ENCODE measurements at regions not wholly inside any gene's neighbourhood (a gene's known extent, or its start where the extent isn't known, plus 50 kb on each side); places are given as distances from the start of the nearest gene placed in this dataset.

GRCh38 chr2:39538718-39539117 is 101.6 kb upstream of the MAP4K3 start:
- no peak for DNase-seq

- DNase-seq = no peak
Observed at GRCh38 chr2:39540414-39540813, 103.3 kb upstream of the MAP4K3 start.

GRCh38 chr2:39541011-39541930 is 104.2 kb upstream of the MAP4K3 start:
- DNase-seq = no peak

DNA sequence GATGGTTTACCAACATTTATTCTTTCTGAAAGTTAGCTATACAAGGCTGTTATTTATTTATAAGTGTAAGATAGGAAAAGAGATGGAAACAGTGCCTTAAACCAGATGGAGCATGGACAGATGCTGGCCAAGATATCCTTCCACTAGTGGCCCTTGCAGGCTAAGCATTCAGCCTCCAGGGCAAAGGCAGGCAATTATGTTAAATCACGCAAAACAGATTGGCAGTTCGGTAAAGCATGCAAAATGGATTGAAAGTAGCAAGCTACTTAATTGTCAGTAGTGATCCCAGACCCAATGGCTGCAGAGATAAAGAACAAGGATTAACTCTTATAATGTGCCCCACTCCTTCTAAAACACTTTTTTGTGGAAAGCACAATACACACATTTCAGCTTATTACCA is 105.4 kb upstream of the MAP4K3 start:
- no peak for DNase-seq

DNA sequence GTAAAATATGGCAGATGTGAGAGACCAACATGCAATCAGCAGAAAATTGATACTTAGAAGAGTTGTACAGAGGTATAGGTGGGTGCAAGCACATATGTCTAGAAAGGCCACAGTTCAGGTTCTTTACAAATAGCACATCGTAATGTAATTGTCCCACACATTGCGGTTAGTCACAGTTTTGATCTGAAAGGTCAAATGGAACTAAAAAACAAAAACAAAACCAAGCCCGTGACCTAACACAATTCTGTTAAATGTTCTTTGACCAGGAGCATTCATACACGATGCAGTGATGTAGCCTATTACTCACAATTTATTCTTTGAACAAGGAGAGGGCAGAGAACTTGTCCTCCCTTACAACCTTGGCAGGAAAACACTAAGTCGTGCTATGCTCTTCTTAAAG is 108.9 kb upstream of the MAP4K3 start:
- DNase-seq = no peak

- no peak for DNase-seq
Observed at GRCh38 chr2:39546409-39546808, 109.3 kb upstream of the MAP4K3 start.

GRCh38 chr2:39546937-39547336 is 109.9 kb upstream of the MAP4K3 start:
- DNase-seq = no peak

DNA sequence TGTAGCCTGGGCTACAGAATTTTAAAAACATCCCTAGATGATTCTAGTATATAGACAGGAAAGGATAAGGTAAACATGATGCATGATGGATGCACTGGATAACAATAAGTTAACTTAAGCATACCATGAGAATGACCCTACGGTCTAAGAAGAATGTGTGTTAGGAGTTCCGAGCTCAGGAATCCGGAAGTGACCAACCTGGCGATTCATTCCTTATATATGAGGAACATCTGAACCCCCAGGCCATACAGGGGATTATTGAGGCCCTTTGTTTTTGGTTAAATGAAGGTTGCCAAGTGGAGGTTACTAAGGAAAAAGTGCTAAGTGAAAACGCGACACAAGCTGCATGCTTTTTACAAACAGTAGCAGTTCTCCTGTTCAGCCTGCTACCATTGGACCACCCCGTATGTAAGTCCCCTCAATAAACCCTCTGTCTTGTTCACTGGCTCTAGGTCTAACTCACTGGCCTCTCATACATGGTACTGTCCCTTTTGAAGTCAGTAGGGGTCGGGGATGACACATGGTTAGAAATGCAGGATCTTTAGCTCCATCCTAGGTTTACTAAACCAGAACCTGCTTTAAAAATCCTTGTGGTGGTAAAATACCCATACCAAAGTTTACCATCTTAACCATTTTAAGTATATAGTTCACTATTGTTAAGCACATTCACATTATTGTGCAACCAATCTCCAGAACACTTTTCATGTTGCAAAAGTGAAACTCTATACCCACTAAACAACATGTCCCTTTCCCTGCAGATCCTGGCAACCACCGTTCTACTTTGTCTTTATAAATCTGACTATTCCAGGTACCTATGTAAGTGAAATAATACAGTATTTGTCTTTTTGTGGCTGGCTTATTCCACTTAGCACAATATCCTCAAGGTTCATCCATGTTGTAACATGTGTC is 111.0 kb upstream of the MAP4K3 start:
- no peak for DNase-seq

- no peak for DNase-seq
Observed at GRCh38 chr2:39549000-39549399, 111.9 kb upstream of the MAP4K3 start.

DNA sequence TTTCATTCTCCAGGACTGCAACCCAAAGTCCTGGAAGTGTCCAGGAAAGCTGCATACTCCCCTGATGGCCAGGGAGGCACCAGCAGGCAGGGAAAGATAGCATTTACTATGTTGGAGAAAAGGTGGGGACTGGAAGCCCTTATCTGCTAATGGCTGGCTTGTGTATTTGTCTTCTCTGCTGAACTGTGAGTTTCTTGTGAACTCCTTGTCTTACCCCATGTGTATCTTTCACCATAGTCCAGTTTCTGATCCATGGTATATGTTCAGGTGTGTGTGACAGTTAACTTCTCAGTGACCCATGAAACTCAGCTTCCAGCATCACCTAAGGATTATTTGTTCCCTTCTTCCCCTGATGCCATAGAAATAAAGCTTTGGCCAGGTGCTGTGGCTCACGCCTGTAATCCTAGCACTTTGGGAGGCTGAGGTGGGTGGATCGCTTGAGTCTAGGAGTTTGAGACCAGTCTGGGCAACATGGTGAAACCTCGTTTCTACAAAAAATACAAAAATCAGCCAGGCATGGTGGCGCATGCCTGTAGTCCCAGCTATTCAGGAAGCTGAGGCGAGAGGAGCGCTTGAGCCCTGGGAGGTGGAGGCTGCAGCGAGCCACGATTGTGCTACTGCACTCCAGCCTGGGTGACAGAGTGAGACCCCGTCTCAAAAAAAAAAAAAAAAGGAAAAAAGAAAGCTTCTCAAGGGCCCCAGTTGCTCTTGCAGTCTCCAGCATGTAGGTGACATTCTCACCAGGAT is 112.8 kb upstream of the MAP4K3 start:
- DNase-seq = no peak

DNA sequence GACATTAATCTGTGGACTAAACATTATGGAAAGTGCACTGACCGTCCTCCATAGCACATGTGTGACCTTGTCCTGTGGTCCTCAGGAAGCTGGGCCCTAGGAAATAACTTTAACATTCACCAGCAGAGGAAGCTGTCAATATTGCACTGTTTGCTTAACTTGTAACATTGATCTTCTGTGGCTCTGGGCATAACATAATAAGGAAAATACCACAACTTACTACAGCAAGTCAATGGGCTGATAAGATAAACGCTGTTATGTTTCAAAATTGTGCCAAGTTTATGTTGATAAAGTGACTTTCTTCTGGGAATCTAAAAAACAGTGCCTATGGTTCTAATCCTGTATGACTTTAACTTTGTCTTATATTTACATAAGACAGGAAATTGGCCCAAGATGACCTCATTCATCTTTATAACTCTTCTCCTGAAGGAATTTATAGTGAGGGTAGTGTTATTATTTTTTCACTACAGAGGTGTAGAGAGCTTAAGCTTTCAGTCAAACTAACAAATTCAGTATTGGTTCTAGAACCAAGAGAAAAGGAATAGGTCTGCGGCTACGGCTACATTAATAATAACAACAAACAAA is 113.7 kb upstream of the MAP4K3 start:
- no peak for DNase-seq

- no peak for DNase-seq
Observed at GRCh38 chr2:39558906-39559305, 106.8 kb upstream of the TMEM178A start.

DNA sequence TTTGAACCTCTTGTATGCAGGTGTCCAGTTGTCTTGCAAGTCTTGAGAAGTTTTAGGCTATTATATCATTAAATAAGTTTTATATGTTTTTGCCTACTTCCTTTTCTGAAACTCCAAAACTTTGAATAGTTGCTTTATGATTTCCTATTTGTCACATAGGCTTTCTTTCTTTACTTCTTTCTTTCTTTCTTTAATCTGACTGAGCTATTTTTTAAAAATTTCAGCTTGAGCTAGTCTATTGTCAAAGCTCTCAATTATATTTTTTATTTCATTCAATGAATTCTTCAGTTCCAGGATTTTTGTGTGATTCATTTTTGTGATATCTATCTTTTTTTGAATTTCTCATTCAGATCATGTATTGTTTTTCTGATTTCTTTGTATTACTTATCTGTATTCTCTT is 102.1 kb upstream of the TMEM178A start:
- no peak for DNase-seq

GRCh38 chr2:39567507-39567906 is 98.2 kb upstream of the TMEM178A start:
- DNase-seq = no peak

DNA sequence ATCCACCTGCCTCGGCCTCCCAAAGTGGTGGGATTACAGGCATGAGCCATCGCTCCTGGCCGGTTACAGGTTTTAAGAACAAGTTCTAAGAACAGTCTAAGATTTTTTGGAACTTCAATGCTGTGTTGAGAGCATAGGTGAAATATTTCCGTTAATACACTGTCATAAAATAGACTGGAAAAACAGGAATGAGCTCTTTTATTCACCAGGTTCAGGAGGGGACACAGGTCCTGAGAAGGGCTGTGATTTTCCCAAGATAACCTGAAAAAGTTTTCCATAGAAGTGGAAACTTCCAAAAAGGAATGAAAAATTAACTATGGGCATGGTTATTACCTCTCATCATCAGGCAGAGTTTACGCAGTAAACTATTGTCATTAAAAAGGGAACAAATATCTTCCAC is 97.6 kb upstream of the TMEM178A start:
- no peak for DNase-seq

- DNase-seq = peak; percentile 18
Observed at GRCh38 chr2:39568561-39569006, 97.1 kb upstream of the TMEM178A start.

GRCh38 chr2:39570130-39570555 is 95.6 kb upstream of the TMEM178A start:
- DNase-seq = no peak

GRCh38 chr2:39570614-39571013 is 95.1 kb upstream of the TMEM178A start:
- no peak for DNase-seq

DNA sequence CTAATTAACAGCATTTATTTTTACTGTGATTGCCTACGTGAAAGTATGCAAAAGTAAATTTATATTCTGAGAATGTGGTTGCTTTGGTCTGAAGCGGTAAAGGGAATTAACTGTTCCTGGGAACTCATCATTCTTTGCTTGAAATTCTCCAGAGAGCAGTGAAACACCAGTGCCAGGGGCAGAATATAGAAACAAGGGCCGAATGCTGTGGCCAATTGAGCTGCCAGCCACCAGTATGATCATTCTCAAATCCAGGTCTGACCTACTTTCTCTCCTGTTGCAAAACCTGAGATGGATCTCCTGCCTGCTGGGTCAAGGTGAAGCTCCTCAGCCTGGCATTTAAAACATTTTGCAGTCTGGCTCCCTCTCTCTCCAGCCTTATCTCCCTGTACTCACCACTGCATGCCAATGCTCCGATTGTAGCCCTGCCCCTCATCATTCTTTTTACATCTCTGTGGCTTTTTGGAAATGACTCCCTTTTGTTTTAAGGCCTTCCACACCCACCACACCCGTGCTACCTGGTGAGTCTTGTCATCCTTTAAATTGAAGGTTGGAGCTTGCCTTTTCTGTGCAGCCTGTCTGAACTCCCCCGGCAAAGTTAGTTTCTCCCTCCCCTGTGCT is 94.5 kb upstream of the TMEM178A start:
- DNase-seq = no peak

DNA sequence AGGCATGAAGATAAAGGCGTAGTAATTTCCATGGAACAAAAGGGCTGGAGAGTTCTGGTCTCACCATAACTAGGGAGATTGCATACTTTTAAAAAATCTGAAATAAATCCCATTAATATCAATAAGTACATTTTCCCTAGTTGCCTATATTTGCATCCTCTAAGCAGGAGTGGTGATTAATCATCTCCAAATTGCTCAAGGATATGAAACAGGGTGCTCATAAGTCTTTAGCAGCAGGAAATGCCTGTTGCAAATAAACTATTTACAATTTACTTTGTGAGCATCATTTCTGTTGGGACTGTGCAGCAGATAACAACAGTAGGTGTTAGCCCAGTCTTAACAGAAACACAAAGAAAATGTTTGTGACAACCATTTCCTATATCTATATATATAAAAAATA is 92.4 kb upstream of the TMEM178A start:
- DNase-seq = no peak

- no peak for DNase-seq
Observed at GRCh38 chr2:39581866-39582265, 83.9 kb upstream of the TMEM178A start.

- no peak for DNase-seq
Observed at GRCh38 chr2:39583213-39583612, 82.5 kb upstream of the TMEM178A start.
